ENCODE measurements at regions not wholly inside any gene's neighbourhood (a gene's known extent, or its start where the extent isn't known, plus 50 kb on each side); places are given as distances from the start of the nearest gene placed in this dataset.

DNA sequence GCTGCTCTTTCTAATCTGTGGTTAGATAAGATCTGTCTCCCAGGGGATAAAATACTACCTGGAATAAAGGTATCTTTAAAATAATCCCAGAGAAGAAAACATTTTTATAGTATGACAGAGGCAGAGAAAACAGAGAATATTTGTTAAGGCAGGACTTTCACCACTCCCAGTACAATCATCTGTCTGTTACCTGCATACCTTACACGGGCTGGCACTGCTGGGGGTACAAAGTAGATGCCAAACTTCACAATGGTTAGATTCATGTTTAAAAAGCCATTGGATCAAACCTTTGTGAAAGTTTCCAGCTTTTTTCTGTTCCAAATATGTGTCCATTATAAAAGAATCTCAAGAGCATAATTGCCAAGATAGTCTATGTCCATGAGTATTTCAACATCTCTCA, 273.6 kb upstream of the BTG1 start:
- no TSS peak for BruUV-seq (replicated peaks)
- POLR2A ChIA-PET (ENCODE audit: unreplicated experiment) = no interaction called here
- DNase-seq = no peak

DNA sequence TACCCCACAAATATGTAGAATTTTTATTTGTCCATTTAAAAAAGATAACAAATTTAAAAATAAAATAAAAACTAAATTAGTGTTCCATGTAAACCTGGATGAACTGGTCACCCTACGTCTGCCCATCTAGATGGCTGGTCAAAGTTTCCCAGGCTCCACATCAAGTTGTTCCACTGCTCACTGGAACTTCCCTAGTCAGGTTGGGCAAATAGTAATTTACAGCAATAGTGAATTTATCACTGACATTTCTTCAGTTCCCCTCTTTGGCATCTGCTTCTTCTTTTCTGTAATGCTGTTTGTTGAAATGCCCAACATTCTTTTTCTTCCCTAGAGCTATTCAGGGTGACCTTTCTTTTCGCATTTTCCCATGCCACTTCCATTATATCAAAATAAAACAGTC, 272.7 kb upstream of the BTG1 start:
- BruUV-seq (replicated peaks) = no TSS peak
- POLR2A ChIA-PET (ENCODE audit: unreplicated experiment) = no interaction called here
- H3K9ac ChIP-seq (ENCODE audit: low read length) = no peak overlapping the region
- no peaks in the 10 kb centered on the region for H3K9me3 ChIP-seq (ENCODE audit: low read length)
- intact Hi-C loops (cut with micrococcal nuclease) = no loop called here
- TF ChIP-seq, protein P1, sequence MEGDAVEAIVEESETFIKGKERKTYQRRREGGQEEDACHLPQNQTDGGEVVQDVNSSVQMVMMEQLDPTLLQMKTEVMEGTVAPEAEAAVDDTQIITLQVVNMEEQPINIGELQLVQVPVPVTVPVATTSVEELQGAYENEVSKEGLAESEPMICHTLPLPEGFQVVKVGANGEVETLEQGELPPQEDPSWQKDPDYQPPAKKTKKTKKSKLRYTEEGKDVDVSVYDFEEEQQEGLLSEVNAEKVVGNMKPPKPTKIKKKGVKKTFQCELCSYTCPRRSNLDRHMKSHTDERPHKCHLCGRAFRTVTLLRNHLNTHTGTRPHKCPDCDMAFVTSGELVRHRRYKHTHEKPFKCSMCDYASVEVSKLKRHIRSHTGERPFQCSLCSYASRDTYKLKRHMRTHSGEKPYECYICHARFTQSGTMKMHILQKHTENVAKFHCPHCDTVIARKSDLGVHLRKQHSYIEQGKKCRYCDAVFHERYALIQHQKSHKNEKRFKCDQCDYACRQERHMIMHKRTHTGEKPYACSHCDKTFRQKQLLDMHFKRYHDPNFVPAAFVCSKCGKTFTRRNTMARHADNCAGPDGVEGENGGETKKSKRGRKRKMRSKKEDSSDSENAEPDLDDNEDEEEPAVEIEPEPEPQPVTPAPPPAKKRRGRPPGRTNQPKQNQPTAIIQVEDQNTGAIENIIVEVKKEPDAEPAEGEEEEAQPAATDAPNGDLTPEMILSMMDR (conservative IDR thresholded peaks at IDR 0.05; ENCODE audit: low read depth, low read length) = no peak
- TF ChIP-seq EZH2phosphoT487 (IDR thresholded peaks at IDR 0.05; ENCODE audit: borderline replicate concordance, low read length) (no peak), EZH2 (IDR thresholded peaks at IDR 0.05; ENCODE audit: low read length, unreplicated experiment) (no peak)
- no peak overlapping the region for H3K4me3 ChIP-seq (ENCODE audit: low read length)
- no peak overlapping the region for H3K27ac ChIP-seq (ENCODE audit: low read length)
- ATAC-seq = no peak
- CTCF ChIA-PET = no interaction called here
- no peaks in the 10 kb centered on the region for H3F3A ChIP-seq (ENCODE audit: low read length, unreplicated experiment)
- no peaks in the 10 kb centered on the region for H3K79me2 ChIP-seq (ENCODE audit: low read length)
- H3K27me3 ChIP-seq (ENCODE audit: low read length) = no peaks in the 10 kb centered on the region
- DNase-seq = no peak
- H2AFZ ChIP-seq (ENCODE audit: low read length) = no peak overlapping the region
- no peaks in the 10 kb centered on the region for H4K20me1 ChIP-seq (ENCODE audit: low read length)
- H3K4me2 ChIP-seq (ENCODE audit: low read length) = no peak overlapping the region
- no peaks in the 10 kb centered on the region for H3K9me2 ChIP-seq (replicated peaks; ENCODE audit: low read length)
- no peaks in the 10 kb centered on the region for H3K36me3 ChIP-seq (ENCODE audit: low read depth, low read length)
- peaks cover 20% of the 10 kb centered on the region for H3K4me1 ChIP-seq (ENCODE audit: insufficient read depth, low read length)

More for the DNA sequence above, 273.6 kb upstream of the BTG1 start:
- Histone ChIP-seq H3K79me2 (ENCODE audit: low read length) (no peaks in the 10 kb centered on the region), H3K27ac (ENCODE audit: low read length) (no peak overlapping the region), H3K4me3 (ENCODE audit: low read length) (no peak overlapping the region), H3K9me2 (replicated peaks; ENCODE audit: low read length) (no peaks in the 10 kb centered on the region), H3K4me1 (ENCODE audit: insufficient read depth, low read length) (peaks cover 28% of the 10 kb centered on the region), H2AFZ (ENCODE audit: low read length) (no peak overlapping the region), H4K20me1 (ENCODE audit: low read length) (no peaks in the 10 kb centered on the region), H3K36me3 (ENCODE audit: low read depth, low read length) (no peaks in the 10 kb centered on the region), H3K4me2 (ENCODE audit: low read length) (no peak overlapping the region), H3K27me3 (ENCODE audit: low read length) (no peaks in the 10 kb centered on the region), H3F3A (ENCODE audit: low read length, unreplicated experiment) (peaks cover 3% of the 10 kb centered on the region), H3K9me3 (ENCODE audit: low read length) (no peaks in the 10 kb centered on the region), H3K9ac (ENCODE audit: low read length) (no peak overlapping the region)
- ATAC-seq = no peak
- TF ChIP-seq EZH2 (IDR thresholded peaks at IDR 0.05; ENCODE audit: low read length, unreplicated experiment) = no peak
- TF ChIP-seq, protein P1 (conservative IDR thresholded peaks at IDR 0.05; ENCODE audit: low read depth, low read length) = no peak
- TF ChIP-seq EZH2phosphoT487 (IDR thresholded peaks at IDR 0.05; ENCODE audit: borderline replicate concordance, low read length) = no peak
- CTCF ChIA-PET = no interaction called here
- intact Hi-C loops (cut with micrococcal nuclease) = no loop called here

DNA sequence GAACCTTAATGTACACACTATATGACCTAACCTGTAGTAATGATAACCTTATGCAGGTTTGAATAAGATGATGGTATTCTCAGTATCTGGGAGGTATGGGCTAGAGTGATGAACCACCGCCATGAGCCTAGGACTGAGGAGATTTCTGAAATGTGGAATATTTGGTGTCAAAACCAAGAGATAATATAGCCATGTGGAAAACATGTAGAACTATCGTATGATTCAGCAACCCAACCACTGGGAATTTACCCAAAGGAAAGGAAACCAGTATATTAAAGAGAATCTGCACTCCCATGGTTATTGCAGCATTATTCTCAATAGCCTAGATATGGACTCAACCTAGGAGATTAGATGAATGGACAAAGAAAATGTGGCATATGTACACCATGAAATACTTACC, 271.7 kb upstream of the BTG1 start:
- TF ChIP-seq EZH2 (IDR thresholded peaks at IDR 0.05; ENCODE audit: low read length, unreplicated experiment) (no peak), EZH2phosphoT487 (IDR thresholded peaks at IDR 0.05; ENCODE audit: borderline replicate concordance, low read length) (no peak)
- TF ChIP-seq, protein P1 (conservative IDR thresholded peaks at IDR 0.05; ENCODE audit: low read depth, low read length) = no peak
- CTCF ChIA-PET = no interaction called here
- no peak overlapping the region for H3K4me2 ChIP-seq (ENCODE audit: low read length)
- H3K4me1 ChIP-seq (ENCODE audit: insufficient read depth, low read length) = peaks cover 15% of the 10 kb centered on the region
- no peaks in the 10 kb centered on the region for H3K9me2 ChIP-seq (replicated peaks; ENCODE audit: low read length)
- intact Hi-C loops (cut with micrococcal nuclease) = no loop called here
- no peaks in the 10 kb centered on the region for H3K27me3 ChIP-seq (ENCODE audit: low read length)
- no peaks in the 10 kb centered on the region for H3K9me3 ChIP-seq (ENCODE audit: low read length)
- POLR2A ChIA-PET (ENCODE audit: unreplicated experiment) = no interaction called here
- no TSS peak for BruUV-seq (replicated peaks)
- no peaks in the 10 kb centered on the region for H3K79me2 ChIP-seq (ENCODE audit: low read length)
- no peaks in the 10 kb centered on the region for H4K20me1 ChIP-seq (ENCODE audit: low read length)
- no peak overlapping the region for H3K9ac ChIP-seq (ENCODE audit: low read length)
- H2AFZ ChIP-seq (ENCODE audit: low read length) = no peak overlapping the region
- no peaks in the 10 kb centered on the region for H3K36me3 ChIP-seq (ENCODE audit: low read depth, low read length)
- no peaks in the 10 kb centered on the region for H3F3A ChIP-seq (ENCODE audit: low read length, unreplicated experiment)
- ATAC-seq (no peak), DNase-seq (no peak)
- no peak overlapping the region for H3K4me3 ChIP-seq (ENCODE audit: low read length)
- no peak overlapping the region for H3K27ac ChIP-seq (ENCODE audit: low read length)
